HL-60 (cell line): ENCODE measurements at regions not wholly inside any gene's neighbourhood (a gene's known extent, or its start where the extent isn't known, plus 50 kb on each side); places are given as distances from the start of the nearest gene placed in this dataset.

Experiments
- DNase-seq, 2 experiments: peaks; one replicate each; pipeline ENCODE4 v3.0.0-alpha.2; 2010 to 2020; ENCODE audit warnings: low read depth in 1 of 2, low spot score in 1 of 2
- H3K27ac ChIP-seq: fragments of 250-450 bp; sonication (Bioruptor Pico); replicated peaks from 2 replicates; pipeline ENCODE4 v1.5.1; 2020; ENCODE audit warnings: mild to moderate bottlenecking, moderate library complexity
- H3K27me3 ChIP-seq: fragments of 250-450 bp; sonication (Bioruptor Pico); 2 replicates; pipeline ENCODE4 v1.5.1; 2021; ENCODE audit warnings: mild to moderate bottlenecking, moderate library complexity; ENCODE audit not compliant: insufficient read depth, poor library complexity, severe bottlenecking
- H3K4me3 ChIP-seq: replicated peaks from 2 replicates; pipeline ENCODE4 v1.5.1; 2011; ENCODE audit warnings: mild to moderate bottlenecking, control low read depth, low read length; ENCODE audit not compliant: insufficient read depth
- GABPA ChIP-seq: IDR thresholded peaks from 2 replicates; pipeline ENCODE4 v1.6.1; 2012; ENCODE audit warnings: low read depth
- POLR2AphosphoS5 ChIP-seq: IDR thresholded peaks from 2 replicates; pipeline ENCODE4 v1.6.1; 2012; ENCODE audit warnings: low read depth
- SPI1 ChIP-seq: IDR thresholded peaks from 2 replicates; pipeline ENCODE4 v1.6.1; 2012; ENCODE audit warnings: low read depth, mild to moderate bottlenecking, borderline replicate concordance
- TF ChIP-seq, protein P1 (sequence below): IDR thresholded peaks from one replicate; pipeline ENCODE4 v1.5.1; 2011; ENCODE audit warnings: low read length, control low read depth, inconsistent platforms; ENCODE audit not compliant: insufficient read depth
- TF ChIP-seq, protein P2 (sequence below): IDR thresholded peaks from 2 replicates; pipeline ENCODE4 v1.6.1; 2012; ENCODE audit warnings: low read depth; ENCODE audit not compliant: insufficient replicate concordance

DNA sequence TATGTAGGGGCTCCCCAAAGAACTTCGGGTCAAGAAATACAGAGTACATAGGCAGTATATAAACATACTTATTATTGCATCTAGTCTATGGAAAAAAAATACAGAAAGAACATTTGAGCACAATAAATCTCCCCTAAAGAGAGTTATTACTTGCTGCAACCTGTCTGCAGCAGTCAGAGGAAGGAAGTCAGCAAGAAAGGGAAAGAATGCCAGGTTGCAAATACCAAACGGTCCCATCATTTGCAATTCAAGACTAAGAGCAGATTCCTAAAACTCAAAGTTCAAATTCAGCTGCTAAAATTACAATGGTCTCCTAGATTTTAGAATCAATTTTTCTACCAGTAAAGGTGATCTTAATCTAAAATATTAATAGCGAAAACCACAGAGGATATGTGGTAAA lies 236.2 kb upstream of the NUDT6 start:
- Histone ChIP-seq H3K27ac (no peak overlapping the region), H3K27me3 (no peaks in the 10 kb centered on the region), H3K4me3 (no peak overlapping the region)
- TF ChIP-seq SPI1 (no peak), POLR2AphosphoS5 (no peak), GABPA (no peak)
- TF ChIP-seq, protein P1, sequence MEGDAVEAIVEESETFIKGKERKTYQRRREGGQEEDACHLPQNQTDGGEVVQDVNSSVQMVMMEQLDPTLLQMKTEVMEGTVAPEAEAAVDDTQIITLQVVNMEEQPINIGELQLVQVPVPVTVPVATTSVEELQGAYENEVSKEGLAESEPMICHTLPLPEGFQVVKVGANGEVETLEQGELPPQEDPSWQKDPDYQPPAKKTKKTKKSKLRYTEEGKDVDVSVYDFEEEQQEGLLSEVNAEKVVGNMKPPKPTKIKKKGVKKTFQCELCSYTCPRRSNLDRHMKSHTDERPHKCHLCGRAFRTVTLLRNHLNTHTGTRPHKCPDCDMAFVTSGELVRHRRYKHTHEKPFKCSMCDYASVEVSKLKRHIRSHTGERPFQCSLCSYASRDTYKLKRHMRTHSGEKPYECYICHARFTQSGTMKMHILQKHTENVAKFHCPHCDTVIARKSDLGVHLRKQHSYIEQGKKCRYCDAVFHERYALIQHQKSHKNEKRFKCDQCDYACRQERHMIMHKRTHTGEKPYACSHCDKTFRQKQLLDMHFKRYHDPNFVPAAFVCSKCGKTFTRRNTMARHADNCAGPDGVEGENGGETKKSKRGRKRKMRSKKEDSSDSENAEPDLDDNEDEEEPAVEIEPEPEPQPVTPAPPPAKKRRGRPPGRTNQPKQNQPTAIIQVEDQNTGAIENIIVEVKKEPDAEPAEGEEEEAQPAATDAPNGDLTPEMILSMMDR, result no peak
- TF ChIP-seq, protein P2, sequence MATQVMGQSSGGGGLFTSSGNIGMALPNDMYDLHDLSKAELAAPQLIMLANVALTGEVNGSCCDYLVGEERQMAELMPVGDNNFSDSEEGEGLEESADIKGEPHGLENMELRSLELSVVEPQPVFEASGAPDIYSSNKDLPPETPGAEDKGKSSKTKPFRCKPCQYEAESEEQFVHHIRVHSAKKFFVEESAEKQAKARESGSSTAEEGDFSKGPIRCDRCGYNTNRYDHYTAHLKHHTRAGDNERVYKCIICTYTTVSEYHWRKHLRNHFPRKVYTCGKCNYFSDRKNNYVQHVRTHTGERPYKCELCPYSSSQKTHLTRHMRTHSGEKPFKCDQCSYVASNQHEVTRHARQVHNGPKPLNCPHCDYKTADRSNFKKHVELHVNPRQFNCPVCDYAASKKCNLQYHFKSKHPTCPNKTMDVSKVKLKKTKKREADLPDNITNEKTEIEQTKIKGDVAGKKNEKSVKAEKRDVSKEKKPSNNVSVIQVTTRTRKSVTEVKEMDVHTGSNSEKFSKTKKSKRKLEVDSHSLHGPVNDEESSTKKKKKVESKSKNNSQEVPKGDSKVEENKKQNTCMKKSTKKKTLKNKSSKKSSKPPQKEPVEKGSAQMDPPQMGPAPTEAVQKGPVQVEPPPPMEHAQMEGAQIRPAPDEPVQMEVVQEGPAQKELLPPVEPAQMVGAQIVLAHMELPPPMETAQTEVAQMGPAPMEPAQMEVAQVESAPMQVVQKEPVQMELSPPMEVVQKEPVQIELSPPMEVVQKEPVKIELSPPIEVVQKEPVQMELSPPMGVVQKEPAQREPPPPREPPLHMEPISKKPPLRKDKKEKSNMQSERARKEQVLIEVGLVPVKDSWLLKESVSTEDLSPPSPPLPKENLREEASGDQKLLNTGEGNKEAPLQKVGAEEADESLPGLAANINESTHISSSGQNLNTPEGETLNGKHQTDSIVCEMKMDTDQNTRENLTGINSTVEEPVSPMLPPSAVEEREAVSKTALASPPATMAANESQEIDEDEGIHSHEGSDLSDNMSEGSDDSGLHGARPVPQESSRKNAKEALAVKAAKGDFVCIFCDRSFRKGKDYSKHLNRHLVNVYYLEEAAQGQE, result no peak
- DNase-seq, result no peak

DNA sequence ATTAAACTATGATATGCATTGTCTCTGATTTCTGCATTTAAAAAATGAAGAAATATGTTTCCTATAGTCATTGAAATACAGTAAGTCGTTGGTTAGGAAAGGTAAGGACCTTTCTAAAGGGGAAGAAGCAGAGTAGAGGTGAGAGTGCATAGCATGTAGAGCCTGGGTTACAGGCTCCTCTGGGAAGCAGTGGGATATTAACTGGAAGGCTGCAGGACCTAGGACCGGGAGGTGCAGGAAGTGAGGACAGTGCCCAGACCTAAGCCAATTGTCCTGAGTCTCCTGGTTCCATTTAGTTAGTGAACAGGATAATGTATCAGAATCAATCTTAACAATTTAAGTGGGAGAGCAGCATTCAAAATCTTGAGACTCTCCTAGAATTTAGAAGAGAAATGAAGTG lies 237.1 kb upstream of the NUDT6 start:
- TF ChIP-seq, protein P2, result no peak
- TF ChIP-seq POLR2AphosphoS5, result no peak
- no peak for TF ChIP-seq GABPA
- TF ChIP-seq SPI1, result no peak
- TF ChIP-seq, protein P1, result no peak
- no peaks in the 10 kb centered on the region for H3K27me3 ChIP-seq
- DNase-seq, result no peak
- no peak overlapping the region for H3K4me3 ChIP-seq
- H3K27ac ChIP-seq, result no peak overlapping the region

DNA sequence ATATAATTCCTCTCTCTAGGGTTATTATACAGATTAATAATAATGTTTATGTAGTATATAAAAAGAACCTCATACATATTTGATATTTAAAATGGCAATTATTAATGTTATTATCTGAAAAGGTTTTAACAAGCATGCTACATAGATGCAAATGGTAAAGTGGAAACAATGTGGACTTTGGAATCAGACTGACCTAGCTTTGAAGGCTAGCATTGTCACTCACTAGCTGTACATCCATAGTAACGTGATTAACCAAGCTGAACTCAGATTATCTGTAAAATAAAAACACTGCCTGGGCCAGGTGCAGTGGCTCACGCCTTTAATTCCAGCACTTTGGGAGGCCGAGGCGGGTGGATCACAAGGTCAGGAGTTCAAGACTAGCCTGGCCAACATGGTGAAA lies 233.7 kb upstream of the SPRY1 start:
- TF ChIP-seq GABPA, result no peak
- TF ChIP-seq, protein P2, result no peak
- no peak for TF ChIP-seq SPI1
- TF ChIP-seq, protein P1, result no peak
- no peak for TF ChIP-seq POLR2AphosphoS5
- no peak overlapping the region for H3K4me3 ChIP-seq
- H3K27ac ChIP-seq, result no peak overlapping the region
- DNase-seq, result no peak
- no peaks in the 10 kb centered on the region for H3K27me3 ChIP-seq
